ENCODE measurements at regions not wholly inside any gene's neighbourhood (a gene's known extent, or its start where the extent isn't known, plus 50 kb on each side); places are given as distances from the start of the nearest gene placed in this dataset.

- TF ChIP-seq CTCF (IDR thresholded peaks at IDR 0.05 in 2 of 3, conservative IDR thresholded peaks at IDR 0.05 in 1 of 3; ENCODE audit: borderline replicate concordance in 1 of 3, insufficient read depth in 1 of 3, low read depth in 2 of 3, low read length in 2 of 3) (no peak), POLR2AphosphoS5 (IDR thresholded peaks at IDR 0.05; ENCODE audit: low read depth, low read length) (no peak), EZH2phosphoT487 (IDR thresholded peaks at IDR 0.05; ENCODE audit: borderline replicate concordance) (no peak), POLR2A (IDR thresholded peaks at IDR 0.05; ENCODE audit: borderline replicate concordance, extremely low read depth, insufficient read depth, insufficient read length) (no peak), SRF (IDR thresholded peaks at IDR 0.05; ENCODE audit: low read depth) (peak; percentile 48), REST (IDR thresholded peaks at IDR 0.05; ENCODE audit: low read depth) (no peak), EZH2 (IDR thresholded peaks at IDR 0.05) (no peak), ZNF274 (IDR thresholded peaks at IDR 0.05; ENCODE audit: low read depth, low read length) (no peak), RAD21 (IDR thresholded peaks at IDR 0.05; ENCODE audit: low read depth) (no peak), CEBPB (IDR thresholded peaks at IDR 0.05; ENCODE audit: low read depth) (no peak), MAX (IDR thresholded peaks at IDR 0.05) (no peak), ELF1 (IDR thresholded peaks at IDR 0.05; ENCODE audit: borderline replicate concordance, low read depth) (no peak)
Observed at GRCh38 chr11:27914080-27914479, 193.9 kb downstream of the KIF18A start.
